ENCODE measurements at regions not wholly inside any gene's neighbourhood (a gene's known extent, or its start where the extent isn't known, plus 50 kb on each side); places are given as distances from the start of the nearest gene placed in this dataset.

DNA sequence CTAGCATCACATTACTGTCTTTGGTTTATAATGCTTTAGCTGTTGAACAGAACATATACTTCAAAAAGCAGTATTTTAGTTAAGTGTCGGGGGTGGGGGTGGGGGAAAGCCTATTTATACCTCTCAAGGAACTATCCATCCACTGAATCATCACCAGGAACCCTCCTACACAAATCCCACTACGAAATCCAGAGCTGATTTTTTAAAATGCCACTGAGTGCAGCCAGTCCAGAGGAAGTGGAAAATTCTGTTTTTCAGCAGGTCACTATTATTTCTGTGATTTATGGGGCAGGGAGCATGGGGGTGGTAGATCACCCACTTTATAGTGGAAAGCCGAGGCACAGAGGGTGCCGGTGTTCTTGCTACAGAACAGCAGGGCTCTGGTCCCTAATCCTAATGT lies 284.1 kb downstream of the SOX9 start:
- H3F3A ChIP-seq (ENCODE audit: low read depth), result no peaks in the 10 kb centered on the region
- no peaks in the 10 kb centered on the region for H3K36me3 ChIP-seq (ENCODE audit: insufficient read depth, low read length)
- H3K27me3 ChIP-seq (ENCODE audit: insufficient read depth, low read length, poor library complexity, severe bottlenecking), result no peaks in the 10 kb centered on the region
- no peaks in the 10 kb centered on the region for H4K20me1 ChIP-seq (ENCODE audit: insufficient read depth, low read length, poor library complexity, severe bottlenecking)
- no peak overlapping the region for H2AFZ ChIP-seq (ENCODE audit: low read length)
- no peak overlapping the region for H3K4me2 ChIP-seq (ENCODE audit: low read depth, low read length, poor library complexity, severe bottlenecking)
- TF ChIP-seq EZH2phosphoT487 (IDR thresholded peaks at IDR 0.05; ENCODE audit: borderline replicate concordance) (no peak), CTCF (conservative IDR thresholded peaks at IDR 0.05; ENCODE audit: low read length) (no peak)
- H3K9ac ChIP-seq (ENCODE audit: low read depth, low read length, poor library complexity, severe bottlenecking), result no peak overlapping the region
- H3K4me3 ChIP-seq (ENCODE audit: low read length, poor library complexity, severe bottlenecking), result no peak overlapping the region
- H3K9me2 ChIP-seq (replicated peaks; ENCODE audit: low read depth, low read length), result no peaks in the 10 kb centered on the region
- no peaks in the 10 kb centered on the region for H3K4me1 ChIP-seq (ENCODE audit: insufficient read depth, low read length, poor library complexity, severe bottlenecking)
- H3K79me2 ChIP-seq (ENCODE audit: insufficient read depth, low read length), result no peaks in the 10 kb centered on the region
- H3K9me3 ChIP-seq (ENCODE audit: insufficient read depth, low read depth, low read length), result no peaks in the 10 kb centered on the region; the same call in 1 of the 2 replicates

- TF ChIP-seq CTCF (conservative IDR thresholded peaks at IDR 0.05; ENCODE audit: low read length) (no peak), EZH2phosphoT487 (IDR thresholded peaks at IDR 0.05; ENCODE audit: borderline replicate concordance) (no peak)
- no peaks in the 10 kb centered on the region for H3K79me2 ChIP-seq (ENCODE audit: insufficient read depth, low read length)
- no peaks in the 10 kb centered on the region for H4K20me1 ChIP-seq (ENCODE audit: insufficient read depth, low read length, poor library complexity, severe bottlenecking)
- no peaks in the 10 kb centered on the region for H3F3A ChIP-seq (ENCODE audit: low read depth)
- no peak overlapping the region for H2AFZ ChIP-seq (ENCODE audit: low read length)
- H3K4me2 ChIP-seq (ENCODE audit: low read depth, low read length, poor library complexity, severe bottlenecking), result no peak overlapping the region
- no peak overlapping the region for H3K4me3 ChIP-seq (ENCODE audit: low read length, poor library complexity, severe bottlenecking)
- no peaks in the 10 kb centered on the region for H3K36me3 ChIP-seq (ENCODE audit: insufficient read depth, low read length)
- H3K4me1 ChIP-seq (ENCODE audit: insufficient read depth, low read length, poor library complexity, severe bottlenecking), result no peaks in the 10 kb centered on the region
- no peak overlapping the region for H3K9ac ChIP-seq (ENCODE audit: low read depth, low read length, poor library complexity, severe bottlenecking)
- H3K9me3 ChIP-seq (ENCODE audit: insufficient read depth, low read depth, low read length), result no peaks in the 10 kb centered on the region; the same call in 1 of the 2 replicates
- no peaks in the 10 kb centered on the region for H3K9me2 ChIP-seq (replicated peaks; ENCODE audit: low read depth, low read length)
- no peaks in the 10 kb centered on the region for H3K27me3 ChIP-seq (ENCODE audit: insufficient read depth, low read length, poor library complexity, severe bottlenecking)
Measured at GRCh38 chr17:72405662-72406230, 284.9 kb downstream of the SOX9 start.

- Histone ChIP-seq H3K4me2 (ENCODE audit: low read depth, low read length, poor library complexity, severe bottlenecking) (no peak overlapping the region), H3K4me3 (ENCODE audit: low read length, poor library complexity, severe bottlenecking) (no peak overlapping the region), H3K9me2 (replicated peaks; ENCODE audit: low read depth, low read length) (no peaks in the 10 kb centered on the region), H3K27me3 (ENCODE audit: insufficient read depth, low read length, poor library complexity, severe bottlenecking) (no peaks in the 10 kb centered on the region), H3K9me3 (ENCODE audit: insufficient read depth, low read depth, low read length) (no peaks in the 10 kb centered on the region; the same call in 1 of the 2 replicates), H3K9ac (ENCODE audit: low read depth, low read length, poor library complexity, severe bottlenecking) (no peak overlapping the region), H3K4me1 (ENCODE audit: insufficient read depth, low read length, poor library complexity, severe bottlenecking) (no peaks in the 10 kb centered on the region), H4K20me1 (ENCODE audit: insufficient read depth, low read length, poor library complexity, severe bottlenecking) (no peaks in the 10 kb centered on the region), H2AFZ (ENCODE audit: low read length) (no peak overlapping the region), H3K36me3 (ENCODE audit: insufficient read depth, low read length) (no peaks in the 10 kb centered on the region), H3K79me2 (ENCODE audit: insufficient read depth, low read length) (no peaks in the 10 kb centered on the region), H3F3A (ENCODE audit: low read depth) (no peaks in the 10 kb centered on the region)
- no peak for TF ChIP-seq EZH2phosphoT487 (IDR thresholded peaks at IDR 0.05; ENCODE audit: borderline replicate concordance)
- TF ChIP-seq CTCF (conservative IDR thresholded peaks at IDR 0.05; ENCODE audit: low read length), result no peak
Measured at GRCh38 chr17:72406498-72406897, 285.7 kb downstream of the SOX9 start.

Measured in Loucy (cell line).